ENCODE measurements at regions not wholly inside any gene's neighbourhood (a gene's known extent, or its start where the extent isn't known, plus 50 kb on each side); places are given as distances from the start of the nearest gene placed in this dataset.

GRCh38 chr1:81597720-81598426 lies 202.9 kb upstream of the ADGRL2 start:
- Histone ChIP-seq H2BK15ac (ENCODE audit: low read length) (no peak overlapping the region), H3K9ac (replicated peaks in 1 of 4; ENCODE audit: extremely low read depth in 1 of 4, low read depth in 3 of 4, low read length in 3 of 4) (no peak overlapping the region), H4K8ac (ENCODE audit: extremely low read depth, insufficient read depth, low read length) (no peak overlapping the region), H3K56ac (replicated peaks; ENCODE audit: insufficient read length, low read depth, low read length) (no peak overlapping the region), H3K79me1 (ENCODE audit: low read depth, low read length) (no peaks in the 10 kb centered on the region), H3K27ac (ENCODE audit: low read depth, low read length) (no peak overlapping the region), H3K4me2 (ENCODE audit: insufficient read depth in 1 of 2, low read depth in 2 of 2, low read length in 2 of 2) (no peak overlapping the region), H4K91ac (replicated peaks; ENCODE audit: insufficient read length, low read length) (no peak overlapping the region), H3K27me3 (replicated peaks in 1 of 4; ENCODE audit: control insufficient read depth in 3 of 4, extremely low read depth in 1 of 4, insufficient read depth in 3 of 4, low read length in 3 of 4) (no peaks in the 10 kb centered on the region), H3K14ac (ENCODE audit: insufficient read length) (no peak overlapping the region), H2BK5ac (ENCODE audit: low read depth, low read length) (no peak overlapping the region), H3K18ac (ENCODE audit: extremely low read depth, low read length) (no peak overlapping the region), H3K36me3 (ENCODE audit: control insufficient read depth in 2 of 4, insufficient read depth in 4 of 4, low read length in 3 of 4) (no peaks in the 10 kb centered on the region), H3K23me2 (ENCODE audit: low read depth, low read length) (no peaks in the 10 kb centered on the region), H4K5ac (ENCODE audit: insufficient read length, low read depth, low read length) (no peak overlapping the region), H2AFZ (ENCODE audit: low read length) (peak overlapping the region; percentile 60; the same call in 1 of the 2 replicates), H3K23ac (ENCODE audit: insufficient read length) (no peak overlapping the region), H4K20me1 (replicated peaks in 1 of 2; ENCODE audit: control insufficient read depth in 1 of 2, insufficient read depth in 2 of 2, low read length in 2 of 2) (no peaks in the 10 kb centered on the region), H2AK5ac (ENCODE audit: low read depth, low read length) (no peak overlapping the region), H2BK20ac (ENCODE audit: low read length) (no peak overlapping the region), H2BK120ac (replicated peaks; ENCODE audit: low read depth, low read length) (no peak overlapping the region), H2BK12ac (ENCODE audit: low read depth, low read length) (no peak overlapping the region), H3K79me2 (ENCODE audit: control insufficient read depth in 1 of 2, insufficient read depth in 2 of 2, low read length in 2 of 2) (no peaks in the 10 kb centered on the region), H3K4ac (replicated peaks; ENCODE audit: insufficient read length, low read depth, low read length) (no peak overlapping the region), H3K4me1 (replicated peaks in 1 of 4; ENCODE audit: control insufficient read depth in 3 of 4, insufficient read depth in 4 of 4, low read length in 3 of 4) (peaks cover 0 to 4% (median 2%) of the 10 kb centered on the region in 4 experiments; a peak in 2 of 7 replicates), H3K9me3 (ENCODE audit: insufficient read depth in 2 of 2, low read depth in 1 of 2, low read length in 1 of 2) (no peaks in the 10 kb centered on the region), H3K4me3 (ENCODE audit: extremely low read depth in 1 of 4, insufficient read depth in 2 of 4, low read depth in 3 of 4, low read length in 4 of 4) (no peak overlapping the region)
- FAIRE-seq: no peak
- ChIA-PET CTCF (ENCODE audit: partially characterized antibody) (interaction anchor here (1.2 to 1.5 kb wide), 3 partner anchors 9 to 19 kb away, joined by 3 to 5 read pairs (median 3); no protein-coding TSS in a partner anchor), POLR2A (ENCODE audit: partially characterized antibody) (no interaction called here)
- DNase-seq (ENCODE audit: low read depth in 1 of 2, low spot score in 2 of 2): no peak
- WGBS, 2 experiments (ENCODE audit: extremely low coverage in 1 of 2, insufficient coverage in 1 of 2, insufficient read length in 1 of 2, insufficient replicate concordance in 2 of 2, low coverage in 1 of 2, low lambda C conversion rate in 2 of 2, missing lambda C conversion rate in 1 of 2): 73% methylated on average over 3 of the region's 3 CpGs; no CpG with 5 or more reads in 1 of the 2 experiments
- TF ChIP-seq SIRT6 (IDR thresholded peaks at IDR 0.05; ENCODE audit: low read length): no peak
- no peak for TF ChIP-seq POU5F1 (IDR thresholded peaks at IDR 0.05; ENCODE audit: low read depth, low read length)
- TF ChIP-seq PHF8 (conservative IDR thresholded peaks at IDR 0.05; ENCODE audit: low read depth, low read length): no peak

Data from H1 (cell line).